ENCODE measurements at regions not wholly inside any gene's neighbourhood (a gene's known extent, or its start where the extent isn't known, plus 50 kb on each side); places are given as distances from the start of the nearest gene placed in this dataset.

DNA sequence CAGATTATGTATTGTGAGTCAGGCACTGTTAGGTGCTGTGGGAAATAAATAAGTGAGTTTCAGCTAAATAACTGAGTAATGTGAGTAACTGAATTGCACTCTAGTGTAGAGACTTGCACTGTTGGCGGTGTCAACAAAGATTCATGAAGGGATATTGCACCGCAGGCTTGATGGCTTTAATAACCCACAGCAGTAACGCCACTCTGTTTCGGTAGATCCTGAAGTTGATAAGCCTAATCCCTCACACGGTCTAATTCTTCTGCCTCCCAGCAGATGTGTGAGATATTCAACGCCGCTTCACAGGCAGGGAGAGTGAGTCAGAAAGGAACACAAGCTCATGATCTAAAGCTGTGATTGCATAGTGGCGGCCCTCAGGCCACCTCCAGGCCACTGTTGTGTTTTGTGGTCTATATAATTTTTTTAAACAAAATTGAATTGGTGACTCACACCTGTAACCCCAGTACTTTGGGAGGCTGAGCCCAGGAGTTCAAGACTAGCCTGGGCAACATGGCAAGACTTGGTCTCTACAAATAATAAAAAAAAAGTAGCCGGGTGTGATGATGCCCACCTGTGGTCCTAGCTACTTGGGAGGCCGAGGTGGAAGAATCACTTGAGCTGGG, 94.3 kb downstream of the LIPG start:
- ATAC-seq (ENCODE audit: low FRiP score) (no peak), DNase-seq (no peak)
- H3K4me3 ChIP-seq (ENCODE audit: low read length in 2 of 2), result no peak overlapping the region
- no peaks in the 10 kb centered on the region for H3K9me3 ChIP-seq (ENCODE audit: control insufficient read depth, low read length)
- H3K27me3 ChIP-seq (ENCODE audit: control insufficient read depth in 1 of 2, insufficient read depth in 2 of 2, low read length in 1 of 2), result no peaks in the 10 kb centered on the region
- no peaks in the 10 kb centered on the region for H3K36me3 ChIP-seq (ENCODE audit: control insufficient read depth in 1 of 2, insufficient read depth in 2 of 2, low read length in 1 of 2)
- WGBS, 2 donors, result 80 to 81% methylated on average over 10 of the region's 10 CpGs
- no peaks in the 10 kb centered on the region for H3K4me1 ChIP-seq (ENCODE audit: control insufficient read depth in 1 of 2, insufficient read depth in 2 of 2, low read length in 2 of 2)
- no peak overlapping the region for H3K27ac ChIP-seq (ENCODE audit: low read depth in 1 of 2, low read length in 2 of 2)
- intact Hi-C loops (cut with DNase I), result no loop called here

GRCh38 chr18:49655266-49656072, 93.6 kb downstream of the LIPG start:
- no peak for DNase-seq
- ATAC-seq (ENCODE audit: low FRiP score), result no peak
- intact Hi-C loops (cut with DNase I), result no loop called here
- H3K4me3 ChIP-seq (ENCODE audit: low read length in 2 of 2), result no peak overlapping the region
- WGBS, 2 donors, result 89 to 94% methylated on average over 13 of the region's 13 CpGs
- no peak overlapping the region for H3K27ac ChIP-seq (ENCODE audit: low read depth in 1 of 2, low read length in 2 of 2)
- no peaks in the 10 kb centered on the region for H3K9me3 ChIP-seq (ENCODE audit: control insufficient read depth, low read length)
- H3K36me3 ChIP-seq (ENCODE audit: control insufficient read depth in 1 of 2, insufficient read depth in 2 of 2, low read length in 1 of 2), result no peaks in the 10 kb centered on the region
- no peaks in the 10 kb centered on the region for H3K27me3 ChIP-seq (ENCODE audit: control insufficient read depth in 1 of 2, insufficient read depth in 2 of 2, low read length in 1 of 2)
- no peaks in the 10 kb centered on the region for H3K4me1 ChIP-seq (ENCODE audit: control insufficient read depth in 1 of 2, insufficient read depth in 2 of 2, low read length in 2 of 2)

- no peaks in the 10 kb centered on the region for H3K4me1 ChIP-seq (ENCODE audit: control insufficient read depth in 1 of 2, insufficient read depth in 2 of 2, low read length in 2 of 2)
- no peak overlapping the region for H3K27ac ChIP-seq (ENCODE audit: low read depth in 1 of 2, low read length in 2 of 2)
- no peak for DNase-seq
- H3K4me3 ChIP-seq (ENCODE audit: low read length in 2 of 2), result no peak overlapping the region
- WGBS, 2 donors, result 93 to 96% methylated on average over 2 of the region's 2 CpGs
- intact Hi-C loops (cut with DNase I), result no loop called here
- H3K27me3 ChIP-seq (ENCODE audit: control insufficient read depth in 1 of 2, insufficient read depth in 2 of 2, low read length in 1 of 2), result no peaks in the 10 kb centered on the region
- no peaks in the 10 kb centered on the region for H3K36me3 ChIP-seq (ENCODE audit: control insufficient read depth in 1 of 2, insufficient read depth in 2 of 2, low read length in 1 of 2)
- no peak for ATAC-seq (ENCODE audit: low FRiP score)
- H3K9me3 ChIP-seq (ENCODE audit: control insufficient read depth, low read length), result no peaks in the 10 kb centered on the region
These were observed 92.5 kb downstream of the LIPG start for GRCh38 chr18:49654347-49654746.

- intact Hi-C loops (cut with DNase I), result no loop called here
- WGBS, 2 donors, result 62 to 66% methylated on average over 6 of the region's 6 CpGs
- no peaks in the 10 kb centered on the region for H3K36me3 ChIP-seq (ENCODE audit: control insufficient read depth in 1 of 2, insufficient read depth in 2 of 2, low read length in 1 of 2)
- no peak for DNase-seq
- H3K27ac ChIP-seq (ENCODE audit: low read depth in 1 of 2, low read length in 2 of 2), result no peak overlapping the region
- no peaks in the 10 kb centered on the region for H3K4me1 ChIP-seq (ENCODE audit: control insufficient read depth in 1 of 2, insufficient read depth in 2 of 2, low read length in 2 of 2)
- H3K27me3 ChIP-seq (ENCODE audit: control insufficient read depth in 1 of 2, insufficient read depth in 2 of 2, low read length in 1 of 2), result no peaks in the 10 kb centered on the region
- no peak for ATAC-seq (ENCODE audit: low FRiP score)
- H3K9me3 ChIP-seq (ENCODE audit: control insufficient read depth, low read length), result no peaks in the 10 kb centered on the region
- H3K4me3 ChIP-seq (ENCODE audit: low read length in 2 of 2), result no peak overlapping the region
These were observed 91.2 kb downstream of the LIPG start for GRCh38 chr18:49652881-49653724.

- DNase-seq (no peak), ATAC-seq (ENCODE audit: low FRiP score) (no peak)
- no peaks in the 10 kb centered on the region for H3K36me3 ChIP-seq (ENCODE audit: control insufficient read depth in 1 of 2, insufficient read depth in 2 of 2, low read length in 1 of 2)
- no peaks in the 10 kb centered on the region for H3K9me3 ChIP-seq (ENCODE audit: control insufficient read depth, low read length)
- WGBS, 2 donors, result 85% methylated on average over 6 of the region's 6 CpGs
- H3K4me1 ChIP-seq (ENCODE audit: control insufficient read depth in 1 of 2, insufficient read depth in 2 of 2, low read length in 2 of 2), result no peaks in the 10 kb centered on the region
- no peak overlapping the region for H3K4me3 ChIP-seq (ENCODE audit: low read length in 2 of 2)
- H3K27ac ChIP-seq (ENCODE audit: low read depth in 1 of 2, low read length in 2 of 2), result no peak overlapping the region
- H3K27me3 ChIP-seq (ENCODE audit: control insufficient read depth in 1 of 2, insufficient read depth in 2 of 2, low read length in 1 of 2), result no peaks in the 10 kb centered on the region
- intact Hi-C loops (cut with DNase I), result no loop called here
These were observed 89.2 kb downstream of the LIPG start for GRCh38 chr18:49651033-49651432.

- Histone ChIP-seq H3K27ac (ENCODE audit: low read depth in 1 of 2, low read length in 2 of 2) (no peak overlapping the region), H3K4me3 (ENCODE audit: low read length in 2 of 2) (no peak overlapping the region), H3K9me3 (ENCODE audit: control insufficient read depth, low read length) (no peaks in the 10 kb centered on the region), H3K36me3 (ENCODE audit: control insufficient read depth in 1 of 2, insufficient read depth in 2 of 2, low read length in 1 of 2) (no peaks in the 10 kb centered on the region), H3K4me1 (ENCODE audit: control insufficient read depth in 1 of 2, insufficient read depth in 2 of 2, low read length in 2 of 2) (no peaks in the 10 kb centered on the region), H3K27me3 (ENCODE audit: control insufficient read depth in 1 of 2, insufficient read depth in 2 of 2, low read length in 1 of 2) (no peaks in the 10 kb centered on the region)
- intact Hi-C loops (cut with DNase I), result no loop called here
- 67 to 80% methylated on average over 7 of the region's 7 CpGs for WGBS, 2 donors
- no peak for ATAC-seq (ENCODE audit: low FRiP score)
- DNase-seq, result no peak
These were observed 88.6 kb downstream of the LIPG start for GRCh38 chr18:49650426-49650891.

DNA sequence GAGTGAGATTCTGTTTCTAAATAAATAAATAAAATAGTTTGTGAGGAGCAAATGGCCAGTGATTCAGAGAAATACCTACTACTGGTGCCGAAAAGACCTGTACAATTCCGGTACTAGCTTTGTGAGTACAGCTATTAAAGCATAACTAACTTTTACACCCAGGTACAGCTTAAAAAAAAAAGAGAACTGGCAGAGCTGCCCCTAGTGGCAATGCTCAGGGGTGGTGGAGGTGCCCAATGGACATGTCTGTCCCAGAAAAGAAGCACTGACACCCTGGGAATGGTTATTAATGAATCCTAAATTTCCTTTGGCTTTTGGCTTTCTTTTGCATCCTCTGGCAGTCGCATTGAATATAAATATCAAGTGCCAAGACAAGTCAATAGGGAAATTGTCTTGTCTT, 87.0 kb downstream of the LIPG start:
- Histone ChIP-seq H3K4me3 (ENCODE audit: low read length in 2 of 2) (no peak overlapping the region), H3K36me3 (ENCODE audit: control insufficient read depth in 1 of 2, insufficient read depth in 2 of 2, low read length in 1 of 2) (no peaks in the 10 kb centered on the region), H3K27ac (ENCODE audit: low read depth in 1 of 2, low read length in 2 of 2) (no peak overlapping the region), H3K4me1 (ENCODE audit: control insufficient read depth in 1 of 2, insufficient read depth in 2 of 2, low read length in 2 of 2) (no peaks in the 10 kb centered on the region), H3K9me3 (ENCODE audit: control insufficient read depth, low read length) (no peaks in the 10 kb centered on the region), H3K27me3 (ENCODE audit: control insufficient read depth in 1 of 2, insufficient read depth in 2 of 2, low read length in 1 of 2) (no peaks in the 10 kb centered on the region)
- intact Hi-C loops (cut with DNase I), result no loop called here
- DNase-seq (no peak), ATAC-seq (ENCODE audit: low FRiP score) (no peak)
- 97 to 99% methylated on average over 3 of the region's 3 CpGs for whole genome bisulfite sequencing, 2 donors

Data from aorta (tissue), 5 donors.